Cardiac fibroblast (primary cell): ENCODE measurements at regions not wholly inside any gene's neighbourhood (a gene's known extent, or its start where the extent isn't known, plus 50 kb on each side); places are given as distances from the start of the nearest gene placed in this dataset.

Experiments used
- DNase-seq, 2 donors: peaks; one replicate each; pipeline versions ENCODE4 v3.0.0 to v3.0.0-alpha.2; 2010; ENCODE audit warnings: low read depth in 2 of 2
- H3K4me3 ChIP-seq, 2 donors: replicated peaks in 1 of 2; 1 replicate in 1 of 2; 2 replicates in 1 of 2; pipeline ENCODE4 v1.5.1; 2011; ENCODE audit warnings: low read depth in 2 of 2, low read length in 2 of 2, mild to moderate bottlenecking in 2 of 2, moderate library complexity in 1 of 2
- CTCF ChIP-seq: IDR thresholded peaks from one replicate; pipeline ENCODE4 v1.5.1; 2011; ENCODE audit warnings: low read depth, mild to moderate bottlenecking, low read length, inconsistent platforms

DNA sequence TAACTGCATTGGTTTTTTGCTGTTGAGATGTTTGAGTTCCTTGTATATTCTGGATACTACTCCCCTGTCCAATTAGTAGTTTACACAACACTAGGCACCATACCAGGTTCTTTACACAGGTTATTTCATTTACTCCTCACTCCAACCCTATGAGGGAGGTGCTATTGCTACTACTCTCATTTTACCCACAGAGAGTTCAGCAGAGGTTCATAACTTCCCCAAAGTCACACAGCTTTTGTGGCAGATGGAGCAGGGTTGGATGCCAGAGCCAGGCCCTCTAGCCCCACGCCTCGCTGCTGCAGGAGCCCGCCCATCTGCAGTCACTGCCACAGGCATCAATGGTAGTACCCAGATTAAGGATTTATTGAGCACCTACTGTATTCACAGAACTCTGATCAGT, 61.7 kb upstream of the MAP3K4 start:
- no peak overlapping the region for H3K4me3 ChIP-seq
- TF ChIP-seq CTCF: no peak
- DNase-seq: no peak

DNA sequence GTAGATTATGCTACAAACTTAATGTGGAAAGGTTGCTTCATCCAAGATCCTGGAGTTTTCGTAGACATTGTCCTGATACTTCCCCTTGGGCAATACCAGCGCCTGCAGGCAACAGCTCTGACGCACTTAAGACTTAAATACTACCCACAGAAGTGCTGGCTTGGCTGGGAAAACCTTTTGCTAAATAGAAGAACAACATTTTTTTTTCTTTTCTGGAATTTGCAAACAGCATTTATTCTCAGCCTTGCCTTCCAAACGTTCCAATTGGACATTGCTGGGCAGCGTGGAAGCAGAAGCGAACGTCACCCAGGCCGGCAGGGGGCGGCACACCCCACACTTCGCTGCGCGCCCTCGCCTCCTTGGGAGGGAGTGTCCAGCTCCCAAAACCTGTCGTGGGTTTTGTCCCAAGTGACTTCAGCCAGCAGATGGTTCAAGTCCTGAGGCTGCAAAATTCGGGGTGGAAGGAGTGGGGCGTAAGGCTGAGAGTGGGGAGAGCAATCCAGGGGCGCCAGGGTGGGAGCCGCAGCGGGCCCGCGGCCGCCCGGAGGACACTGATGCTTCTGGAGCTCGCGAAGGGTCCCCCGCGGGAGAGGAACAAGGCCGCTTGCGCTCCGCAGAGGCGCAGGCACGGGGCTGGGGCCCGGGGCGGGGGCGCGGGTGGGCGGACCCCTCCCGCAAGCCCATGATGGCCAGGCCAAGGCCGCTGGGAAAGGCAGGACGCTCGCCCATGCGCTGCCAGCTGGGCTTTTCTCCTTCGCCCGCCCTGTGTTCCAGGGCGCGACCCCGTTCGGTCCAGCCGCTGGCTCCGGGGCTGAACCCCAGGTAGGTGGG, 60.8 kb upstream of the MAP3K4 start:
- peak; percentile 87 for TF ChIP-seq CTCF
- DNase-seq: peak; percentile 77 to 87
- H3K4me3 ChIP-seq: peak overlapping the region; percentile 53 to 54

- peak overlapping the region; percentile 53 to 54 for H3K4me3 ChIP-seq
- no peak for DNase-seq
- no peak for TF ChIP-seq CTCF
These were observed 59.9 kb upstream of the MAP3K4 start for GRCh38 chr6:160931378-160932310.

DNA sequence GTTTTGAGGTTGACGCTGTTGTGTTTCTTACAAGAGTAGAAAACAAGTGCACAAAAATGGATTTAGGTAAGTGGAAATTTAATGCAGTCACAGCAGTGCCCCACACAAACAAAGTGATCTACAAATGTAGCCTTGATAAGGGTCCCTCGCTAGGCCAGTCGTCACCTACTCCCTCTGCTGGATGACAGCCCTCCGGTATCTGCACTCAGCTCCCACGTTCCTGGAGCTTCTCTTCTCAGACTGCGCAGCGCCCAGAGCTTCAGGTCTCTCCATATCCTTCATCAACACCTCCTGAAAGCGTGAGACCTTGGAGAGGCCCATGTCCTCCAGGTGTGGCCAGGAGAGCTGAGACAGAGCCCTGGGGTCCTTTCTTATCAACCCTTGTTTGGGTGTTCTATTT, 58.3 kb upstream of the MAP3K4 start:
- TF ChIP-seq CTCF: peak; percentile 18
- no peak overlapping the region for H3K4me3 ChIP-seq
- no peak for DNase-seq

- no peak for DNase-seq
- TF ChIP-seq CTCF: no peak
- no peak overlapping the region for H3K4me3 ChIP-seq
These were observed 57.4 kb upstream of the MAP3K4 start for GRCh38 chr6:160934157-160934556.

DNA sequence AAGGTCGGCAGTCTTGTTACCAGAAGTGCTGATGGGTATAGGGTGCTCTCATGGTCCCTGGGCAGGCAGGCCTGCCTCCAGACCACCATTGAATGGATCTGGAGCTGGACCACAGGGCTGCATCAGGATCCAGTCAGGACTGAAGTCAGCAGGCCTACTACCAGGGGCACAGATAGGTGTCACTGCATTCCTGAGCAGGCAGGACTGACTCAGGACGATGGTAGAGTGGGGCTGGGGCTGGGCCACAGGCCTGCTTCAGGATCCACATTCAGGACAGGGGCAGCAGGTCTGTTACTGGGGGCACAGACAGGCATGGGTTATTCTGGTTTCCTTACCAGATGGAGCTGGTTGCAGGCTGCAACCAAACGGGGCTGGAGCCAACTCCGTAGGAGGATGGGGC, 51.4 kb upstream of the MAP3K4 start:
- no peak for TF ChIP-seq CTCF
- no peak overlapping the region for H3K4me3 ChIP-seq
- DNase-seq: no peak
